ENCODE measurements at regions not wholly inside any gene's neighbourhood (a gene's known extent, or its start where the extent isn't known, plus 50 kb on each side); places are given as distances from the start of the nearest gene placed in this dataset.
"Not testable (repeated sequence)": the region's sequence is repeated elsewhere in the genome, so short reads cannot be mapped to it uniquely, and the experiment has no call there.

DNA sequence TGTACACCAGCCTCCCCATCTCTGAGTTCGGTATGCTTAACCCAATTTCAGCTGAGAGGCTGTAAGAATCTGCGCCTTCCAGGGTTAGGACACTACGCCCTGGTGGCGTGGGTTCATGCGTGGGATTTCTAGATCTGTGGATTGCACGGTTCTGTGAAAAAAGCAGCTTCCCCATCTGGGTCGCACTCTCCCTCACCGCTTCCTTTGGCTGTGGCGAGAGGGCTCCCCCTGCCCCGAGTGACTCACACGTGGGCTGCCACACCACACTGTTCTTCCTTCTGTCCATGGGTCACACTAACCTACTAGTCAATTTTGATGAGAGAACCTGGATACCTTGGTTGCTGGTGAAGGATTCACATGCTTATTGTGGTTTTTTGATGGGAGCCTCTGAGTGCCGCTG lies 256.0 kb upstream of the MAF start:
- DNase-seq: no peak

DNA sequence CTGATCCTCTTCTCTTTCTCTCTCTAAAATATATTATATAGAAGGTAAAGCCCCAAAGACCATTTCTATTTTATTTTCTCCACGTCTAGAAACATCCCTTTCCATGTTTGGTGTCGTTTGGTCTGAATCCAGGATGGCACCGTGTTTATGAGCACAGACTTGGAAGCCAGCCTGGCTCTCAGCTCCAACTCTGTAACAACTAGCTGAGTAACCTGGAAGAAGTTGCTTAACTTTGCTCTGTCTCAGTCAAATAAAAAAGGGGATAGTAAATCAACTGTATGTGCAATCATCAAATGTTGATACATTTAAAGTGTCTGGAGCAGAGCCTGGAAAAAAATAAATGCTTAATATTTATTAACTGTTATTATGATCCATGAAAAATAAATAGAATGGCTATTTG lies 249.8 kb upstream of the MAF start:
- peak in 1 of 14 donors; percentile 1 for DNase-seq

DNA sequence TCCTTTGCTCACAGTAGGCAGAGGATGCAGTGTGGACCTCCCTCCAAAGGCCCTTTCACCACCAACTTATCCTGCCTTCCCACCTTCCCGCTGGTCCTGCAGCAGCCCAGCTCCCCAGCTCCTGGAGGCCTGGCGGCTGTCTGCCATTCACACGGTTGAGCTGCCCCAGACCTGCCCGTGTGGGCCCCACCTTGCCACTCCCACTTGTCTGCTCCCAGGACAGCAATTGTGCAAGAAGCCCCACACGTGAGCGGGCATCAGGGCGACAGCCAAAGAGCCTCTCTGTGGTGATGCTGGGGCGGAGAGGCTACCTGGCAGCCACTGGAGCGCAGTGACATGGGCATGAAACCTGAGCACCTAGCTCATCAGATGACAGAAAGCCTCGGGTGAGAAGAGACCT lies 248.6 kb upstream of the MAF start:
- DNase-seq: no peak

DNA sequence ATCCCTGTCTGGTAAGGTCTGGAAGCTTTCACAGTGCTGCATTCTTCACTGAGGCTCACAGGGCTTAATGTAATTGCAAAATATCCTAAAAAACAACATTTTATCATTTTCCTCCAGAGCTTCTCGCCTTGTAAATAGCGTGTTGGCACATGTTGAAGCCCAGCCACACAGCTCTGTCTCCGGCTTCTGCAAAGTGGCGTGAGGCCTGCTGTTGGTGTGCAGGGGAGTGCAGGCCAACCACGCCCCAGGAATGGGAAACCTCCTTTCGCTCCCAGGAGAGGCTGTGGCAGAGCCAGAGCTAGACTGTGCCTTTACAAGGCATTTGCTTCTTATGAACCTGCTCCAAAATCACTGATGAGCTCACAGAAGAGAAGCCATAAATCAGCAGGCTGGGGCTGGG lies 248.2 kb upstream of the MAF start:
- DNase-seq: no peak

DNA sequence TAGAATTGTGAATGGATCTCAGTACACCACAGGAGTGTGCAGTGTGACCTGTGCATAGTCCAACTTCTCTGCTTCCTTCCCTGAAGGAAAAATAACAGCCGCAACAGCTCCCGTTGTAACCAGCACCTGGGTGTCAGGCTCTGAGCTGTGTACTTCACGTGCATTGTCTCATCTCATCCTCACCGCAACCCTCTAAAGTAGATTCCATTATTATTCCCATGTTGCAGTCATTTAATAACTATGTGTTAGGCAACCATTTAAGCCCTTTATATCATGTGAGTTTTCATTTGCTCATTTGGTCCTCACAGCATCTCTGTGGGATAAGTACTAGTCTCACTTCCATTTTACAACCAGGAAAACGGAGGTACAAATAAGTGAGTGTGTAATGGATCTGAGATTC lies 247.0 kb upstream of the MAF start:
- no peak for DNase-seq

DNA sequence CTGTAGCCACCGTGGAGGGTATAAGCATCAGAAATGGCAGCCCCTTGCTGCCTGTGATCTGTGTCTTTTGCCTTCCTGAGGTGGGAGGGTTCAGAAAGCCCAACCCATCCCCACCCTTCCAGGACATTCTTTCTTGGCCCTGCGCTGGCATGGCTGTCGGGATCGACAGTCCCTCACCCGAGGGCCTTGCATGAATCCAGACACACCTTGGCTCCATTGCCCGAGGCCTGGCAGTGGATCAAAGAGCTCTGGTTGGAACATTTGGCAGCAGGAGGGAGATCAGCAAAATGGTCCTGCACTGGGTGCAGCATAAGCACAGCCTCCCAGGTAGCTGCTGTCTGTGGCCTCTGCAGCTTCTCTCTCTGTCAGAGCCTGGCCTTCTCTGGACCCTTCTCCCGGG lies 246.6 kb upstream of the MAF start:
- peak in 2 of 14 donors; percentile 2 to 77 for DNase-seq

DNA sequence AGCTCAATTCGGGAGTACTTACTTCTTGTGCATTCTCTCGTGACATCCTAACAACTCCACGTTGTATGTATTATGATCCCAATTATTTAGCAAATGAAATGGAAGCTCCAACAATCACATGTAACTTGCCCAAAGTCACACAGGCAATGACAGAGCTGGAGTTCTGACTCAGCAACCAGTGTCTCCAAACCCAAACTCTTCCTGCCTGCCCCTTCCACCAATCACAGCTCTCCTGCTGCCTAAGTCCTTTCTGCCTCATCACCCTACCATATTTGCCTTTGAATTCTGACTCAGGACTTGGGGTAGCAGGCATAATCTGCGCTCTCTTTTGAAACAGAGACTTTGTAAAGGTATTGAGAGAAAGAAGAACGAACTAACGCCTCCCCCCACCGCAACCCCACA lies 245.2 kb upstream of the MAF start:
- DNase-seq: no peak

DNA sequence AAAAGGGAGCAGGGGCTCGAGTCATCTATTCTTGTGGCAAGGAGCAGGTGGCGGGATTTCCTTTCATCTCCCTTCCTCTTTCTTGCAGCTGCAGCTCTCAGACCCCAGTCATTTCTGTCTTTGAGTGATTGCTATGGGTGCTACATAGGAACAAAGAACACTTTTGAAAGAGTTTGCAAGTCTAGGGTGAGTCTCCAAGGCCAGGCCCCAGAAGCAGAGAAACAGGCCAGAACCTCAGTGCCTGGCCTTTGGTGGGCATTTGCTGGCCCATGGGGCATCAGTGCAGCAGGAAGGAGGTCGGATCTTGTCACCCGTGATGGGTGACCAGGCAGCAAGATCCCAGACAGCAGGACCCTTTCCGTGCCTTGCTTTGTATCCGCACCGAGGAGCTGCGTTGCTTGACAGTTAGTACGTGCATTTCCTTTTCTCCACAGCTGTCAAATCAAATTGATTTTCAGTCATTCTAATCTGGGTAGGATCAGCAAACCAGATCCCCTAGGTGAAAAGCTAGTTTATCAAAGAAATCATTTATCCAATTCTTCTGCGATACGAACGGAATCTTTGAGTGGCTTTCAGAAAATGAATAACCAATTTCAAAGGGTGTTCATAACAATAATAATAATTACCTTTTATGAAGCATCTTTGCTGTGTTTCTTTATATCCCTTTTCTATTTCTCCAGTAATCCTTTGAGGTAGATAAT lies 244.6 kb upstream of the MAF start:
- DNase-seq: no peak

DNA sequence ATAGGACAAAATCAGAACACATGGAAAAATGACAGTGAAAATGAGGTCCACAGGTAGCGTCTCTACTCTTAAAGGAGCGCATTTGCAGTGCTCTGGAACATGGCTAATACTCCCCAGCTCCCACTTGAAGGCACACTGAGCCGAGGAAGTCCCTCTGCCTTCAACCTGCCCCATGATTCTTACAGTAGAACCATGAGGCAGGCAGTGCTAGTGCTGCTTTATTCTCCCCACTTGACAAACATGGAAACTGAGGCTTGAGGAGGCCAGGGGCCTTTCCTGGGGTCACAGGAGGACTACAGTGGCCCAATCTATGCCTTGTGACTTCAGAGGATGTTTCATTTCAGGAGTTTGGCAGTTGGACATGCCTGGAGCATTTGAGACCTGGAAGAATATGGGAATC lies 244.1 kb upstream of the MAF start:
- no peak for DNase-seq

DNA sequence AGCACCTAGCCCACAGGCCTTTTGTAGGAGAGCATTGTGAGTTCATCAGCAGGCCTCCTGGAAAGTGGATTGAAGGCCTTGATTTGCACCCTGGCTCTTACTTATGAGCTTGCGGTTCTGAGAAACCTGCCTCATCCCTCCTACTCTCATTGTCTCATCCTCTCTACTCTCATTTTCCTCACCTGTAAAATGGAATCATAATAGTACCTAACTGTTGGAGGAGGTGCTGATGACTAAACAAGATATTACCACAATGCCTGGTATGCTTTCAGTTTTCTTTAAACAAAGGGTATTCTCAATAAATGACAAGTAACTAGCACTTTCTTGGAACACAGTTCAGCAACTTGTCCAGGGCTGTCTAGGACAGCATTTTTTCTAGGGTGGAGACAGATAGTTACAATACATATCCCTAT lies 243.1 kb upstream of the MAF start:
- DNase-seq: no peak

DNA sequence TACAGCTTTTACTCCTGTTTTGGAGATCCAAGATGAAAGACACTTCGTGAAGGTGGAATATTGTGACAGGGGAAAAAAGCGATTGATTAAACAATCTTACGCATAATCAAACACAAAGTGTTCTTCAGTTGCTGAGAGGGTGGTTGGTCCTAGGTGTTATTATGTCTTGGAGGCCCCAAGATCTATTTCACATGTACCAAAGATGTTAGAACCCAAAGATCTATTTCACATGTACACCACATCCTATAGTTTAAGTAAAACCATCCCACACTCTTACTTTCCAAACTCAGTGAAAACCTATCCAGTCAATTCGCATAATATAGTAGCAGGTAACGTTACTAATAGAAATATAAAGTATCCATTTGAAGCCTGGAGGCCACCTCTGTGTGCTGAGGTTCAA lies 242.6 kb upstream of the MAF start:
- no peak for DNase-seq

DNA sequence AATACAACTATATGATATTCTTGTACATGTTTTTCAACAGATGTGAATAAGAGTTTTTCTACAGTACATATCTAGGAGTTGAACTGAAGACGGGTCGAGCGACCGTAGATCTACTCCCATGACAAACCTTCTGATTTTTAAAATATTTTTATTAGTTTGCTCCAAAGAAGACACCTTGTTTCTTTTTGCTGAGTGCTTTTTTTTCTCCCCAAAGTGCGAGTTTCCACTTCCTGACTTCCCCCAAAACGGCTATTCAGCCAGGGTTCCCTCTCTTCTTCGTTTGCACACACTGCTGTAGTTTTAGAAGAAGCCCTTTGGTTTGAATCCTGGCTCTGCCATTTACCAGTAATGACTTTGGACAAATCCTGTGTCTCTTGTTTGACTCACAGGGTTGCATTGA lies 241.7 kb upstream of the MAF start:
- no peak for DNase-seq

DNA sequence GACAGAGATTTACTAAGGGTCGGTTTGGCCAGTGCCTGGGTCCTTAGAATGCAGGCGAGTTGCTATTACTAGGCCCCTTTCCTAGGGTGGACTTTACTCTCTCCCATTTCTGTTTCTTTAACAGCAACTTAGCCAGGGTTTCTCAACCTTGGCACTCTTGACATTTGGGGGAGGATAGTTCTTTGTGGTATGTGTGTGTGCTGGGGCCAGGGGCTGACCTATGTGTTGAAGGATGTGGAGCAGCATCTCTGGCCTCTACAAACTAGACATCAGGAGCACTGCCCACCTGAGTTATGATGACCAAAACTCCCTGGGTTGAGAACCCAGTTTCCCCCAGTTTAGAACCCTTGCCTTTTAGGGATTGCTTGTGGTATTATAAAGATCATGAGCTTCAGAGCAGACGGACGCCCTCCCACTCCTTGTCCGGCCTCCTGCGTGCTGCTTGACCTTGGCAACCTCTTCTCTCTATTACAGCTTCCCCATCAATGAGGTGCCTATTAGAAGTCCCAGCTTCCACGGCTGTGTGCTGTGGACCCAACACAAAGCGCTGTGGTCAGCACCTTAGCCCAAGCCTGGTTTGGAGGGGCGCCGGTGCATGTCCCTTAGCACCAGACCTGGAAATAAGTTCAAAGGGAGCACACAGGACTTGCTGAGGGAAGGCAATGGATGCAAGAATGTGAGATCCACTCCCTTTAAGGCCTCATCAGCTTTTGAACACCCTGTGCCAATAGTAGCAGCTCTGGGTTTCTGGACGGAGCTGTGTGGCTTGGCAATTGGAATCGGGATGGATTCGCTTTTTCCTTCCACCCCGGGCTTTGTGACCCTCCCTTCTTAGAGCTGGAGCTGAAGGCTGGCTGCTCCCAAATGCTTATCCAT lies 239.2 kb upstream of the MAF start:
- no peak for DNase-seq

DNA sequence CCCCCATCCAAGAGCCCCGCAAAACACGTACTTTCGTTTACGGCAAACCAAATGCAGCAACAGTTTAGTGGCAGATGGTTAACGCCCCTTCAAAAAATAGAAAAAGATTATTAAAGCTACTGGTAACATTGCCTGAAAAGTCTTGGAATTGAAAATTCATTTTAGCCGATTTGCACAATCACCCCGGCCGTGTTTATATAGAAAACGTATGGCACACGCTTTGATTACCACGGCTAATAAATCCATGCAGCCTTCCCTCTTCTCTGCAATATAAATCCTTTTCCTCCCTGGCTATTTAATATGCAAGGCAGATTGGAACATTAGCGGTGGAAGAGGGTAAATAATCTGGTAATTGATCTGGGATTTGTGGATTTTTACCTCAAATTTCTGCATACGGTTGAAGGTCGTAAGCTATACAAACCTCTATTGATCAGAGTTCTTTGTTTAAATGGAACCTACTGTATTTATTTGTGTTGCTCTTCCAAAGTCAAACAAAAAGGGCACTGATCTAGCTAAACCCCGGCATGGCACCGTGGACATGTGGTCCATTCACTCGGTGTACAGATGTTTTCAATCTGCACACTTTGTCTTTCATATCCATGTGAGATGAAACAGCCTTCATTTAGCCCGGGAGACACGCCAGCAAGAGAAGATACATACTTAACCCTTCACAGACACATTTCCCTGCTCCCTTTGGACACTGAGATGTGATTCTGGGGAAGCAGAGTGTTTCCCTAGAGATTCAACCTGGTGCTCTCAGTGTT lies 238.1 kb upstream of the MAF start:
- peak in 1 of 14 donors; percentile 8 for DNase-seq

DNA sequence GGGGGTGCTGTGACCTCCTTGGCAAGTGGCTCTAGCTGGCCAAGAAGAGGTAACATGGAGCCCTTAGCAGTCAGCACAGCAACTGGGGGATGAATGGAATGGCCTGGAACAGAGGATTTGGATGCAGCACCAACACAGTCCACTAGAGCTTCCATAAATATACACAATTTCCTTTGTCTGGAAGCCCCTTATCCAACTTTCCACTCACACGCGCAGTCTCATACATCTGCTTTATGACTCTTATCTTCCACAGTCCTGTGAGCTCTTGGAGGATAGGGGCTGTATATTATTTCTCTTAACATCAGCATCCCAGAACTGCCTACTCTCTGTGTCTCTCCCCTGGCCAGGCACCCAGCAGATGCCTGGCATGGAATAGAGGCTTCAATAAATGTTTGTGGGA lies 235.6 kb upstream of the MAF start:
- no peak for DNase-seq

DNA sequence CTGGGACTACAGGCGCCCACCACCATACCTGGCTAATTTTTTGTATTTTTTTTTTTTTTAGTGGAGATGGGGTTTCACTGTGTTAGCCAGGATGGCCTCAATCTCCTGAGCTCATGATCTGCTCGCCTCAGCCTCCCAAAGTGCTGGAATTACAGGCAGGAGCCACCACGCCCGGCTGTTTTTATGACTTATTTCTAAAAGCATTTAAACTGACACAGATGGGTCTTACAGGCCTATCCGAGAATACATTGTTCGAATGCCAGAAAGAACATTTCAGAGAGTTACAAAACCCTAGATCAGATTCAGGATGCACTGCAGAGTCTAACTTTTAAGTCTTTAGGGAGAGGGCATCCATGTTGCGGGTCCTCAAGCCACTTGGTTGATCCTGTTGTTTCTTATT lies 234.7 kb upstream of the MAF start:
- DNase-seq: no peak

DNA sequence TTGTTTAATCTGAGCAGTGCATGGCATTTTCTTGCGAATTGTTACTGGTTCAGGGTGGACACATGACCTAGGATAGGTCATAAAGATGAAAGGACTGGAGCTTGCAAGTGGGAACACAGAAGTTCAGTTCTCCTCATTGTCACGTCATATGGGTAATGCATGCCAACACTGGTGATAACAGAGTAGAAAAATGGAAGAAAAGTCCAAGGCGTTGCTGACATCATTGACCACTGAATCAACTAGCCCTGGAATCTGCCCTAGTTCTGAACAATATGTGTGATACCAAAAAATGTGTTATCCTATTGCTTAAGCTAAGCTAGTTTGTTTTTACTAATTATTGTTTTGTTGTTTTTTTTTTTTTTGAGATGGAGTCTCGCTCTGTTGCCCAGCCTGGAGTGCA lies 234.2 kb upstream of the MAF start:
- no peak for DNase-seq

DNA sequence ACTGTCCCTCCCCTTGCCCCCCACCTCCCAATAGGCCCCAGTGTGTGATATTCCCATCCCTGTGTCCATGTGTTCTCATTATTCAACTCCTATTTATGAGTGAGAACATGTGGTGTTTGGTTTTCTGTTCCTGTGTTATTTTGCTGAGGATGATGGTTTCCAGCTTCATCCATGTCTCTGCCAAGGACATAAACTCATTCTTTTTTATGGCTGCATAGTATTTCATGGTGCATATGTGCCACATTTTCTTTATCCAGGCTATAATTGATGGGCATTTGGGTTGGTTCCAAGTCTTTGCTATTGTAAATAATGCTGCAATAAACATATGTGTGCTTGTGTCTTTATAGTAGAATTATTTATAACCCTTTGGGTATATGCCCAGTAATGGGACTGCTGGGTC lies 233.5 kb upstream of the MAF start:
- DNase-seq: not testable (repeated sequence)

DNA sequence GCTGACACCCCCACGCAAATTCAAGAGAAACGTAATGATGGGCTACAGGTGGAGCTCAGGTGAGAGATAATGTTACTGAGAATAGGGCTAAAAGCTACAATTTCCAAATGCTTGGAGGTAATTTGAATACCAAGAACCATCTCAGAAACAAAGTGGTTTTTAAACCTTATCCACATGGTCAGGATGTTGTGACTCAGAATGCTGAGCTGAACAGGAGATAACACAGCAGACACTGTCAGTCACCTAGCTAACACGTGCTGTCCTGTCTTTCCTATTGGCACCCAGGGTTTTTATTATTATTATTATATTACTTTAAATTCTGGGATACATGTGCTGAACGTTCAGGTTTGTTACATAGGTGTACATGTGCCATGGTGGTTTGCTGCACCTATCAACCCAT lies 233.0 kb upstream of the MAF start:
- no peak for DNase-seq

DNA sequence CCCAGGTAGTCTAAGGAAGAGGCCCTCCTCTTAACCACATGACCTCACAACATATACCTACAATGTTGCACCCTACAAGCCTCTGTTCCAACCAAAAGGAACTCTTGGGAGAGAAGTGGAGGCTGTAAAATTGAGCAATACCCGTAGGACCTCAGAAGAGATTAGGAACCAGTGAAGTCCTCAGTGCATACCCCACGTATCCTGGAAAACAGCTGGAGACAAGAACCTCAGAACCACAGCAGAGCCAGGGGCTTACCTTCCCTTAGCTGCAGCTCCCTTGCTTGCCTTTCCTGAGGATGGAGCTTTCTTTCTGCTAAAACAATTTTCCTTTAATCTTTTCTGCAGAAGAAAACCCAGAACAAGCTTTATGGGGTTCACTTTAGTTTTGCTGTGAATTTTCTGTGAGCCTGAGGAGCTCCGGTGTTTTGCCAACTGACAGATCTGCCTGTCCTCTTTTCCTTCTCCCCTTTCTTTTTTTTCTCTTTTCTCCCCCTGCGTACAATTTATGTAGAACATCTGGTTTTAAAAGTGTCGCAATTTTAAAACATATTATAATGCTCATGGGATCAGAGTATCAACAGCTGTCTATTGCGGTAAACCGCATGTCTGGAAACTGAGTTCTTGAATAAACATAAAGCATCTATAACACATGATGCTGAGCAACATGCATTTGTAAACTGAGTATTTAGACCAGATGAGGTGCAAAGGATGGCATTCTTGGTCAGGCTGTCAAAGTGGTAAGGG lies 226.4 kb upstream of the MAF start:
- DNase-seq: no peak

DNA sequence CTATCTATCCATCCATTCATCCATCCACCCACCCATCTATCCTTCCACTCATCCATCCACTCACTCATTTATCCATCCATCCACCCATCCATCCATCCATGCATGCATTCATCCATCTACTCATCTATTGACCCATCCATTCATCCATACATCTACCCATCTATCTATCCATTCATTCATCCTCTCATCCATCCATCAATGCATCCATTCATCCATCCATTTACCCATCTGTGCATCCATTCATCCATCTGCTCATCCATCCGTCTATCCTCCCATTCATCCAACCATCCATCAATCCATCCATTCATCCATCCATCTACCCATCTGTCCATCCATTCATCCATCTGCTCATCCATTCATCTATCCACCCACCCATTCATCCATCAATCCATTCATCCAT lies 224.5 kb upstream of the MAF start:
- no peak for DNase-seq

DNA sequence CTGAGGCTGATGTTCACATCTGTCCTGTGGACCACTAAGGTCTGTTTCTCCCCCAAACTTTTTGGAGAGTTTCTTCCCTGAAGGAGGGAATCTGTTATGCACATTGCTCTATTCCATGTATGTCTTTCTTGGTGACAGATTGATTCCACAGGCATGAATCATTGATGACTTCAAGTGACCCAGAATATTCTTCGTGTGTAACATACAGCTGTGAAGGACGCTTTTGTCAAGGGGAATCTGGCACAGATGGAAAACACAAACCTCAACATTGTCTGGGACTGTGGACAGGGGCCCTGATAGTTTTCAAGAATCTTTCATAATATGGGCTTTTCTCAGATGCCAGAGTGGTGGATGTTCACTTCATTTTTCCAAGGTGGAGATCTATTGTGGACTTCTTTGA lies 223.1 kb upstream of the MAF start:
- DNase-seq: no peak

DNA sequence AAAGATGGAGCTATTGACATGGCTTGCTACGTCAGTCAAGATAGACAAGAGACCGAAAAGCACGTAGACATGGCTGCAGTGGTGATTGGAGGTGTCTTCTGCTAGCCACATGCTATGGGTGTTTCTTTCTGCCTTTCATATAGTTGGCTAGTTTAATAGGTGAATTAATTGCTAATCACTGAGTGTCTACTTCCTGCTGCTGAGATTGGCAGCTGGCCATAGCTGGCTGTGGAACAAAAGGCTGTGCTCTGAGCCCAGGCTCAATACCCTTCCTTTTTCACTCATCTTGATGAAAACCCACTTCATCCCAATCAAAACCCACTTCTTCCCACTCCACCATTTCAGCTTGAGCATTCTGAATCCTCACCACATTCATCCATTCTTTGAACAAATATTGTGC lies 221.4 kb upstream of the MAF start:
- no peak for DNase-seq
